ENCODE measurements at regions not wholly inside any gene's neighbourhood (a gene's known extent, or its start where the extent isn't known, plus 50 kb on each side); places are given as distances from the start of the nearest gene placed in this dataset.

GRCh38 chr22:47420211-47420610 is 657.8 kb downstream of the TBC1D22A start:
- TF ChIP-seq POLR2A (IDR thresholded peaks at IDR 0.05) (no peak), EP300 (IDR thresholded peaks at IDR 0.05) (no peak)
- TF ChIP-seq, protein P1, sequence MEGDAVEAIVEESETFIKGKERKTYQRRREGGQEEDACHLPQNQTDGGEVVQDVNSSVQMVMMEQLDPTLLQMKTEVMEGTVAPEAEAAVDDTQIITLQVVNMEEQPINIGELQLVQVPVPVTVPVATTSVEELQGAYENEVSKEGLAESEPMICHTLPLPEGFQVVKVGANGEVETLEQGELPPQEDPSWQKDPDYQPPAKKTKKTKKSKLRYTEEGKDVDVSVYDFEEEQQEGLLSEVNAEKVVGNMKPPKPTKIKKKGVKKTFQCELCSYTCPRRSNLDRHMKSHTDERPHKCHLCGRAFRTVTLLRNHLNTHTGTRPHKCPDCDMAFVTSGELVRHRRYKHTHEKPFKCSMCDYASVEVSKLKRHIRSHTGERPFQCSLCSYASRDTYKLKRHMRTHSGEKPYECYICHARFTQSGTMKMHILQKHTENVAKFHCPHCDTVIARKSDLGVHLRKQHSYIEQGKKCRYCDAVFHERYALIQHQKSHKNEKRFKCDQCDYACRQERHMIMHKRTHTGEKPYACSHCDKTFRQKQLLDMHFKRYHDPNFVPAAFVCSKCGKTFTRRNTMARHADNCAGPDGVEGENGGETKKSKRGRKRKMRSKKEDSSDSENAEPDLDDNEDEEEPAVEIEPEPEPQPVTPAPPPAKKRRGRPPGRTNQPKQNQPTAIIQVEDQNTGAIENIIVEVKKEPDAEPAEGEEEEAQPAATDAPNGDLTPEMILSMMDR (IDR thresholded peaks at IDR 0.05): no peak
